ENCODE measurements at regions not wholly inside any gene's neighbourhood (a gene's known extent, or its start where the extent isn't known, plus 50 kb on each side); places are given as distances from the start of the nearest gene placed in this dataset.
"Not testable (repeated sequence)": the region's sequence is repeated elsewhere in the genome, so short reads cannot be mapped to it uniquely, and the experiment has no call there.

DNA sequence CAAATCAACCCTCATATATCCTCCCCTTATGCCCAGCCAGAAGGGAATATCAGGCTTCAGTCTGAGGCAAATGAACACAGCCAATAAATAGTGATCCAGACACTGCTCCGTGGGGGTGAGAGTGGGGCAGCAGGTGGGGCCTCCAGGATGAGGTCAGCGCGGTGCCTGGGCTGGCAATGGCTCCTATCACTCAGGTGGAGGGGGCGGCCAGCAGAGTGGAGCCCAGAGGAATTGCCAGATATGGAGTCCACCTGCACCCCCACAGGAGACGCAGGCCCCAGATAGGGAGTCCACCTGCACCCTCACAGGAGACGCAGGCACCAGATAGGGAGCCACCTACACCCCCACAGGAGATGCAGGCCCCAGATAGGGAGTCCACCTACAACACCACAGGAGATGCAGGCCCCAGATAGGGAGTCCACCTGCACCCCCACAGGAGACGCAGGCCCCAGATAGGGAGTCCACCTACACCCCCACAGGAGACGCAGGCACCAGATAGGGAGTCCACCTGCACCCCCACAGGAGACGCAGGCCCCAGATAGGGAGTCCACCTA lies 78.0 kb upstream of the PPP2R2D start:
- no peak overlapping the region for H3K27ac ChIP-seq (ENCODE audit: low read length)
- H4K20me1 ChIP-seq (ENCODE audit: insufficient read depth) = no peaks in the 10 kb centered on the region
- H3K36me3 ChIP-seq (ENCODE audit: insufficient read depth, low read length) = no peaks in the 10 kb centered on the region
- no peak overlapping the region for H2AFZ ChIP-seq (ENCODE audit: low read depth, low read length)
- H3K27me3 ChIP-seq (ENCODE audit: insufficient read depth, low read depth, low read length) = no peaks in the 10 kb centered on the region
- H3K9ac ChIP-seq (ENCODE audit: low read length) = no peak overlapping the region
- no peak overlapping the region for H3K4me2 ChIP-seq (ENCODE audit: low read length)
- no peaks in the 10 kb centered on the region for H3F3A ChIP-seq (ENCODE audit: insufficient read depth, low read length, poor library complexity, severe bottlenecking)
- no peaks in the 10 kb centered on the region for H3K79me2 ChIP-seq (replicated peaks; ENCODE audit: insufficient read depth, low read length)
- H3K4me3 ChIP-seq (ENCODE audit: low read length) = no peak overlapping the region
- no peak for TF ChIP-seq MXI1 (conservative IDR thresholded peaks at IDR 0.05; ENCODE audit: poor library complexity, severe bottlenecking)
- no peak for TF ChIP-seq TAF1 (IDR thresholded peaks at IDR 0.05; ENCODE audit: low read depth)
- TF ChIP-seq SMC3 (conservative IDR thresholded peaks at IDR 0.05; ENCODE audit: poor library complexity) = no peak
- no peak for TF ChIP-seq EP300 (conservative IDR thresholded peaks at IDR 0.05; ENCODE audit: poor library complexity, severe bottlenecking)
- no peak for TF ChIP-seq CTCF (IDR thresholded peaks at IDR 0.05; ENCODE audit: poor library complexity, severe bottlenecking)
- no peak for TF ChIP-seq REST (IDR thresholded peaks at IDR 0.05; ENCODE audit: borderline replicate concordance)
- no peak for TF ChIP-seq RAD21 (conservative IDR thresholded peaks at IDR 0.05)
- no peak for TF ChIP-seq EZH2 (IDR thresholded peaks at IDR 0.05; ENCODE audit: borderline replicate concordance, insufficient read depth, low read length, poor library complexity, severe bottlenecking)
- no peak for TF ChIP-seq POLR2AphosphoS5 (IDR thresholded peaks at IDR 0.05)
- no peaks in the 10 kb centered on the region for H3K9me3 ChIP-seq (ENCODE audit: low read length)
- no peaks in the 10 kb centered on the region for H3K9me2 ChIP-seq (ENCODE audit: insufficient read depth, low read length)

- not testable (repeated sequence) for H3K9me2 ChIP-seq (ENCODE audit: insufficient read depth, low read length); H4K20me1 ChIP-seq (ENCODE audit: insufficient read depth); H2AFZ ChIP-seq (ENCODE audit: low read depth, low read length); H3F3A ChIP-seq (ENCODE audit: insufficient read depth, low read length, poor library complexity, severe bottlenecking); H3K36me3 ChIP-seq (ENCODE audit: insufficient read depth, low read length); H3K9ac ChIP-seq (ENCODE audit: low read length); H3K27me3 ChIP-seq (ENCODE audit: insufficient read depth, low read depth, low read length); H3K27ac ChIP-seq (ENCODE audit: low read length); H3K9me3 ChIP-seq (ENCODE audit: low read length); H3K79me2 ChIP-seq (replicated peaks; ENCODE audit: insufficient read depth, low read length); H3K4me3 ChIP-seq (ENCODE audit: low read length); H3K4me2 ChIP-seq (ENCODE audit: low read length)
Measured at GRCh38 chr10:131823601-131824099, 77.2 kb upstream of the PPP2R2D start.
